GM18868 (cell line): ENCODE measurements at regions not wholly inside any gene's neighbourhood (a gene's known extent, or its start where the extent isn't known, plus 50 kb on each side); places are given as distances from the start of the nearest gene placed in this dataset.

Experiments
- ATAC-seq: cut with Tn5 transposase; IDR thresholded peaks from one replicate; pipeline ENCODE4 v1.9.1; 2021; ENCODE audit warnings: mild to moderate bottlenecking, moderate library complexity; ENCODE audit not compliant: unreplicated experiment

DNA sequence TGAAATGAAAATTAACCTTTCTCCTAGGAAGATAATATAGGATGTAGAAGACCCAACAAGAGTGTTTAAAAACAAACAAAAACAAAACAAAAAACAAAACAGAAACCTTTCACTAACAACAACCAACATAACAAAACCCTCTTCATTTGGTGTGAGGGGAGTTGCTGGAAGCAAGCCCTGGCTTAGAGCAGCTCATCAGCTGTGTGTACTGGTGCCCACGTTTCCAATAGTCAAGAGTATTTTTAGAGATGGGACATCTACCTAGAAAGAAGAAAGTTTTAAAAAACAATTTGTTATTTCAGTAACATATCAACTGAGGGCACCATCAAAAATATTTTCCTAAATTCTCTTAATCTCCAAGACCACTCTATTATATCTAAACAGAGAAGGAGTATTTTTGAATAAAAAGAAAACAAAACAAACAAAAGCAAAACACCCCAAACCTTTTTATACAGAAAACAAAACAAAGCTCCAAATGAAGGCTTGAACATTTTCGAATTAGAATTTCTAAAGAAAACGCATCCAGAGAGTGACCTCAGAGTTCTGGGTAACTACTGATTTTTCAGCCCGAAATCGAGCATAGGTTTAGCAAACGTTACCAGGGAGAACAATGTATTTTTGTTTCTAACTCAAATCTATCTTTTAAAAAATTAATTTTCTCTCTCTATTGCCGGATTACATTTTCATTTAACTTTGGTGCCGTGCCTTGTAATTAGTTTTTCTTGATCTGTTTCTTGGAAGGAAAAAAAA lies 134.6 kb downstream of the INSIG2 start:
- peak; percentile 26 for ATAC-seq

DNA sequence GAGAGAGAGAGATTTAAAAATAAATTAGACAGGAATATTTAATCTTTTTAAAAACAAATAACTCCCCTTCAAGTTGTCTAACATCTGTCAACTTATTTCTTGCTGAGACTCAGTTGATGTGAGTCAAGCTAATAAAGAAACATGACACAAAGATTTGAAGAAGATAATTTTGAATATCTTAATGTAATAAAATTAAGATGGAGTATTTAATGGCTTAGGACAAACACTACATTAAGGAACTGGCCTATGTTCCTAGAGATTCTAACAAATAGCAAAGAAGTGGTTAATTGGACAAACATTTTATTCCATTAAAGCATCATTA lies 134.0 kb downstream of the INSIG2 start:
- ATAC-seq = no peak

- peak; percentile 40 for ATAC-seq
Observed at GRCh38 chr2:118221536-118222272, 133.4 kb downstream of the INSIG2 start.

DNA sequence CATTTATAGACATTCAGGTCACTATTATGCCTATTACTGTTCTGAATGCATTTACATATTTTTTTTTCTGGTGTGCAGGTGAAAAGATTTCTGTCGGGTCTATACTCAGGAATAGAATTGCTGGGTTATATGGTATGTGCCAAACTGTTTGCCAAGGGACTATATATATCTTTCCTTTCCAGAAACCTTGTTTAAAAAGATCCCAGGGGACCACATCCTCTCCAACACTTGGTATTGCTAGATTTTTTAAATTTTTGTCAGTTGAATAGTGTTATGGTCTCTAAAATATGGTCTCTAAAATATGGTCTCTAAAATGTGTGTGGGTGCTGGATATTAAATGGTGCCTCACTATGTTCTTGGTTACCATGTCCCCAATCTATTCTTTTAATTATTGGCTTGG lies 131.3 kb downstream of the INSIG2 start:
- no peak for ATAC-seq

DNA sequence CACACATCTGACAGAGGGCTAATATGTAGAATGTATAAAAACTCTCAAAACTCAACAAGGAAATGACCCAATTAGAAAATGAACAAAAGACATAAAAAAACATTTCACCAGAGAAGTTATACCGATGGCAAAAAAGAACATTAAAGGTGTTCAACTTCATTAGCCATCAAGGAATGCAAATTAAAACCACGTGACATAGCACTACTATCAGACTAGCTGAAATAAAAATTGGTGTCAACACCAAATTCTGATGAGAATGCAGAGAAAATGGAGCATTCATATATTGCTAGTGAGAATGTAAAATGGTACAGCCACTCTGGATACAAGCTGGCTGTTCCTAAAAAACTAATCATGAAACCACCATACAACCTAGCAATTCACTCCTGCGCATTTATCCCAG lies 128.0 kb downstream of the INSIG2 start:
- no peak for ATAC-seq

- no peak for ATAC-seq
Observed at GRCh38 chr2:118209727-118210126, 121.5 kb downstream of the INSIG2 start.

GRCh38 chr2:118207889-118208288 lies 119.6 kb downstream of the INSIG2 start:
- no peak for ATAC-seq

- peak; percentile 91 for ATAC-seq
Observed at GRCh38 chr2:118202707-118203303, 114.5 kb downstream of the INSIG2 start.

GRCh38 chr2:118198268-118198667 lies 110.0 kb downstream of the INSIG2 start:
- ATAC-seq = no peak

GRCh38 chr2:118197011-118197675 lies 108.9 kb downstream of the INSIG2 start:
- ATAC-seq = no peak

DNA sequence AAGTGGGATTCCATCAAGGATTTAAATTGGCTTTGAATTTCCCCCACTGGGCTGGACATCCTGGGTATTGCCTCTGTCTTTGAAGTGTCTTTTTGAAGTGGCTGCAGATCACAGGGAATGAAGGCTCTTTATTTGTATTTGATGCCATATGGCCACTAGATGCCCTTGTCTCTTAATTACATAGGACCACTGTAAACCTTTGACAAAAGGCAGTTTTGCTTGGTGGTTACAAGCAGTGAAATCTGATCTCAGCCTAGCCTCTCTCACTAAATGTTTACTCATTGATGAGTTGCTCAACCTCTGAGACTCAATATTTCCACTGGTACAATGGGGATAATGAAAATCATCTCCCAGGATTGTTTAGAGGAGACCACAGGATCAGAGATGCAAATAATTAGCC lies 102.2 kb downstream of the INSIG2 start:
- no peak for ATAC-seq

- ATAC-seq = no peak
Observed at GRCh38 chr2:118186858-118187254, 98.6 kb downstream of the INSIG2 start.

DNA sequence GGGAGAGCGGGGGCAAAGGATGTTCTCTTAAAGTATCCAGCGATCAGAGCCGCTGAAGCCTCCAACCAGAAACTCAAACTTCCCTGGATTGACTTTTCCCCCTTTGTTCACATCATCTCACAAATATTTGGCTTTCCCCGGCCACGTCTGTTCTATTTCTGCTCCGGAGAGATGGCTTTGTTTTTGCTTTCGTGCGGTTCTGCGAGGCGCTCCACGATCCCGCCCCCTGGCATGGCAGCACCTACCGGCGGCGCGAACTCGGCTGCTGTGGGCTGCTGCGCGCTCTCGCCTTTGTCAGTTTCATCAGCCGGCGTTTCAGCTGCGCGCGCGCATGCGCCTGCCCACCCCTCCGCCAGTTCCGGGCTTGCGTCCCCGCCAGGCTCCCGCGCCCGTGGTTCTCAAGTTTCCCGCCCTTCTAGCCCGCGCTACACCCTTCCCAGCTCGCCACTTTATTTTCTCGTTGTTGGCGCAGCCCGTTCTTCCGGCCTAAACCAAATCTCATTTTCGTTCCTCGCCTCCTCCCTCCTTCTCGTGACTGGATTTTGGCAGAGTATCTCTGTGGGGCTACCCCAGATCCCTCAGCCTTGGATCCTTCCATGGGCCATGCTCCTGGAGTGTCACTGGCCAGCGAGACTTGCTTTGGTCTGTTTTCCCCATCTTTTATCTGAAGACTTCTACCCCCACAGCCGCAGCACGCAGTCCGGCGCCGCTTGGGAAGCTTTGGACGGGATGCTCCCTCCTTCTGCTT lies 98.0 kb downstream of the INSIG2 start:
- ATAC-seq = peak; percentile 92

GRCh38 chr2:118185210-118186109 lies 97.2 kb downstream of the INSIG2 start:
- ATAC-seq = peak; percentile 73

- ATAC-seq = no peak
Observed at GRCh38 chr2:118183381-118183780, 95.1 kb downstream of the INSIG2 start.

- no peak for ATAC-seq
Observed at GRCh38 chr2:118179445-118179844, 91.2 kb downstream of the INSIG2 start.

- ATAC-seq = no peak
Observed at GRCh38 chr2:118177884-118178283, 89.6 kb downstream of the INSIG2 start.

DNA sequence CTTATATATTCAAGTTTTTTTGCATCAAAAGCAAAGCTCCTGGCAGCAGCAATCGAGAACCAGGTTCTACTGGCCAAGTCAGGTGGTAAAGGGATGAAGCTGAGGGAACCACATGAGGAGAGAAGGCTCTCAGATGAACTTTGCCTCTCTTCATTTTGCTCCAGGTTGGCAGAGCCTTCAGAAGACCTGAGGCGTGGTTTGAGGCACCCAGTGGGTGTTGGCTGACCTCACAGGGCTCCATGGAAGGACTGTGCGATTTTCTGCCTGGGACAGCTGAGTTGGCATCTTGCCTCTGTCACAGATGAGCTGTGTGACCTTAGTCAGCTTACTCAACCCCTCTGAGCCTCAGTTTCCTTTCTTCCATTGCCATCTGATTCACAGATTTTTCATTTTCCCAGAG lies 89.0 kb downstream of the INSIG2 start:
- no peak for ATAC-seq

GRCh38 chr2:118176601-118177000 lies 88.3 kb downstream of the INSIG2 start:
- no peak for ATAC-seq

DNA sequence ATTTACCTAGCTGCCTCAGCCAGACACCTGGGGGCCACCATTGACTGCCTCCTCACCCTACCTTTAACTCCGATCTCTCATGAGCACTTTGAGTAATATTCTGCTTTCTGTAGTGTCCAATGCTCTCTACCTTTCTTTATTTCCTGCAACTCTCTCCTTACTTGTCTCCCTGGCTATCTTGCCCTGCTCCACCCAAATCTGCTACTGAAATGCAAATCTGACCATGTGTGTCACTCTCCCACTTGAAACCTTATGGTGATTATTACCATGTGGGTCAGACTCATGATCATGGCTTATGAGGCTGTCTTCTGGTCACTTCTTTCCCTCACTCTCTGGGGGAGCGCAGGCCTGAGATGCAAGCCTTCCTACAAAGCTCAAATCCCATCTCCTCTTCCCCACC lies 83.3 kb downstream of the INSIG2 start:
- no peak for ATAC-seq
